ENCODE measurements at regions not wholly inside any gene's neighbourhood (a gene's known extent, or its start where the extent isn't known, plus 50 kb on each side); places are given as distances from the start of the nearest gene placed in this dataset.

DNA sequence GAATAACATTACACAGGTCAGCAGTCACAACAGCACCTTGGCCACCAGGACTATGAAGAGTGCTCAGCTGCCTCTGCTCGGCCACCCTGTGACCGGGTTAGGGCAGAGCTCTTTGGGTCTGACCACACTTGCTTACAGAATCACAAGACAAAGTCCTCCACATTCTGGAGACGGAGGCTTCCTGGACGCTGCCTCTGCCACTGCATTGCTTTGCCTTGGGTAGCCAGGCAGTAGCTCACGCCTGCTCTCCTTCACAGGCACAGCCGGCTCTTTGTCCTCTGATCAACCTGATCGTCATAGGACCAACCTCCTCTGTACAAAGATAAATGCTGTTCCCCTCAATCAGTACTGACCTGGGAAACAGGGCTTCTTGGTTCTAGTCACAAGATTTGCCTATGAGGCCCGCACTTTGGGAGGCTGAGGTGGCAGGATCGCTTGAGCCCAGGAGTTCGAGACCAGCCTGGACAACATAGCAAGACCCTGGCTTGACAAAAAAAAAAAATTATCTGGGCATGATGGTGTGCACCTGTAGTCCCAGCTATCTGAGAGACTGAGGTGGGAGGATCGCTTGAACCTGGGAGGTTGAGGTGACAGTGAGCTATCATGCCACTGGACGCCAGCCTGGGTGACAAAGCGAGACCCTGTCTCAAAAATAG lies 128.4 kb upstream of the IER5L start:
- TF ChIP-seq ZNF274 (IDR thresholded peaks at IDR 0.05; ENCODE audit: low read depth, low read length) (no peak), SUZ12 (IDR thresholded peaks at IDR 0.05; ENCODE audit: extremely low read depth, insufficient read depth, insufficient read length) (no peak)
